SKM-1 treated with dmso at 0.1 percent for 144 hours (cell line): ENCODE measurements at regions not wholly inside any gene's neighbourhood (a gene's known extent, or its start where the extent isn't known, plus 50 kb on each side); places are given as distances from the start of the nearest gene placed in this dataset.
"Not testable (repeated sequence)": the region's sequence is repeated elsewhere in the genome, so short reads cannot be mapped to it uniquely, and the experiment has no call there.

Source experiments
- DNase-seq: peaks from one replicate; lab custom pipeline; 2025; ENCODE audit not compliant: unreplicated experiment; lab: John Stamatoyannopoulos, UW

DNA sequence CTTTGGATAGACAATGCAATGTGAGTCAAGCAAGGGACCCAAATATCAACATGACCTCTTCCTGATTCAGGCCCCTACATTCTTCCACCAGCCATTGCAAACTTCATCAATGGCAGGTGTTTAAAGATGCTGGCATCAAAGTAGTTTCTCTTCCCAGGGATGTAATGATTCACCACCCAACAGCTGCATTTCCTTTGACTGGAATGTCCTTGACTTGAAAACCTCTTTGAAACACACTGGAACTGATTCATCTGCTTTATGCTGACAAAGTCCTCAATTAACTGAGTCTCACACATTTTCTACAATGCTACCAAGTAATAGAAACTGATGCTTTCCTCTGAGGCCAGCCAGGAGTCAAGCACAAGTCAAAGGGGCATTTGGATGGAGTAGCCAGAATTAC is 385.5 kb downstream of the GBE1 start:
- no peak for DNase-seq

DNA sequence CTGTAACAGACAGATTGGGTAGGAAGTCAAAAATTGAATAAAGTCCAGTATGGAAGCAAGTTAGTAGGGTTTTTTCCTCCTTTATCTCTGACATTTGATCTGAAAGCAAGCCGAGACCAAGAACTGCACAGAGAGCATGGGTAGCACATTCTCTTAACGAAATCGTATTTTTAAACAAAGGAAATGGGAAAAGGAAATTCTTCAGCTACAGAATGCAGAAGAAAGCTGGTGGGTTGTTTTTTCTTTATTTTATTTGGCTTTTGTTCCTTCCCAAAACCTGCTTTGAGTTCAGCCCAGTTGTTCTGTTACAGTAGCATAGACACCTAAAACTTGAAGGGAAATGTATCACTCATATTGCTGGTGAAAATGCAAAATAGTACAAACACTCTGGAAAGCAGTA is 397.0 kb downstream of the GBE1 start:
- no peak for DNase-seq

DNA sequence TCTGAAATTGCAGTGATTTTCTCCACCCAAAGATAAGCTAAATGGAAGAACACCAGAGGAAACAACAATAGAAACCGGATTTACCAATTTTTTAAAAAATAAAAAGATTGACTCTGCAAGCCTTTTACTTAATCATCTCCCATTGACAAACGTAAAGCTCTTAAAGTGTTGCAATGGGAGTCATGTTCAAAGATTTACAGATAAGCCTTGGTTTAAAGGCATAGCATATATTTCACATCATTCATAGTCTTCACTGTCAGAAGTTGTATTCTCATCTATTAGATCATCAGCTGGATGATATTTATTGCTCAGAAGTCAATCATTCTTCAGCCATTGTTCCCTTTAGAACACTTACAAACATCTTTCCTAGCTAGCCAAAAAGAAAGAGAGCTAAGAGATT is 397.6 kb downstream of the GBE1 start:
- no peak for DNase-seq

DNA sequence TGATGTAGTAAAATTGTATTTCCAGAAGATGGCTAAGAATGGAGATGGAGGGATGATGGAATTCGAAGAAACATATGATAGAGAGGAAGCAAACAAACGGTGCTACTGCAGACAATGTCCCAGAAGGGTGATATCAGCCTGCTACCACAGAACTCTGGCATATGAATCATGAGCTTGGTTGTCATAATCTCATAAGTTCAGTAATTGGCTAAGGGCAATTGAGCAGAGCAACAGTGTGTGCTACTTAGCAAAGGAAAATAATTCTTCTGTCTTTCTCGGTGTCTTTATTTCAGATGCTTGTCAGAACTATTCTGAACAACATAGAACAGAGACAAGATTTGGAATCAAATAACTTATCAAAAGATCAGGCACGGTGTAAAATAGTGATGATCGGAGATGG is 407.3 kb downstream of the GBE1 start:
- no peak for DNase-seq

DNA sequence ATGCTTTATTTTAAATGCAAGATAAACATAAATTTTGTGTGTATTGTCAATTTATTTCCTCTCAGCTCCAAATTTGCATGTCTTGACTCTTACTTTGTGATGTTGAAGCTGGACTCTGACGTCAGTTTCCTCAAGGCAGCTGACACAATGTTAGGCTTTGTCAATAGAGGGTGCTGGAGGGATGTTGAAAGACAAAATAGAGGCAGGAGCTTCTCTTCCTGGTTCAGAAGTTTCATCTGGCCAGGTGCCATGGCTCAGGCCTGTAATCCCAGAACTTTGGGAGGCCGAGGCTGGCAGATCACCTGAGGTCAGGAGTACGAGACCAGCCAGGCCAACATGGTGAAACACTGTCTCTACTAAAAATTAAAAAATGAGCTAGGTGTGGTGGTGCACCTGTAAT is 408.6 kb downstream of the GBE1 start:
- no peak for DNase-seq

DNA sequence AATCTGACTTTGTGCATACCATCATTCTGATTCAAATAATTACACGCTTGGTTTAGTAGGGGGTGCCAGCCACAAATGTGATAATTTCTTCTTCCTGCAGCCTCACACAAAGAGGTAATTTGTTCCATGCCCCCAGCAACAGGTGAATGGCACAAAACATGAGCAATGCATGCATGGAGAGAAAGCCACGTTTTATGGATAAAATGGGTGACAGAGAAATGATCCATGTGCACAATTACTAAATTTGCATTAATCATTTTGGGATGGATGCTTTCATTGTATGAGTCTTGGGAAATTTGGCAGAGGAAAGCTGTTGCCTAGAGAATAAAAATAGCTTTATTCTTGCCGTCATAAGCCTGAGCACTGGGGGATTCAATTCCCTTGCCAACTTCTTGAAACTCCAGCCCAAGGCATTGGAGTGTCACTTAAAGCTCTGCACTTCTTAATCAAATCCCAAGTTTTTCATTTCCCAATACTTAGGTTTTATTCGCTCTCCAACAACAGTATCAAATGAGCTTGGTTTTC is 411.6 kb downstream of the GBE1 start:
- no peak for DNase-seq

DNA sequence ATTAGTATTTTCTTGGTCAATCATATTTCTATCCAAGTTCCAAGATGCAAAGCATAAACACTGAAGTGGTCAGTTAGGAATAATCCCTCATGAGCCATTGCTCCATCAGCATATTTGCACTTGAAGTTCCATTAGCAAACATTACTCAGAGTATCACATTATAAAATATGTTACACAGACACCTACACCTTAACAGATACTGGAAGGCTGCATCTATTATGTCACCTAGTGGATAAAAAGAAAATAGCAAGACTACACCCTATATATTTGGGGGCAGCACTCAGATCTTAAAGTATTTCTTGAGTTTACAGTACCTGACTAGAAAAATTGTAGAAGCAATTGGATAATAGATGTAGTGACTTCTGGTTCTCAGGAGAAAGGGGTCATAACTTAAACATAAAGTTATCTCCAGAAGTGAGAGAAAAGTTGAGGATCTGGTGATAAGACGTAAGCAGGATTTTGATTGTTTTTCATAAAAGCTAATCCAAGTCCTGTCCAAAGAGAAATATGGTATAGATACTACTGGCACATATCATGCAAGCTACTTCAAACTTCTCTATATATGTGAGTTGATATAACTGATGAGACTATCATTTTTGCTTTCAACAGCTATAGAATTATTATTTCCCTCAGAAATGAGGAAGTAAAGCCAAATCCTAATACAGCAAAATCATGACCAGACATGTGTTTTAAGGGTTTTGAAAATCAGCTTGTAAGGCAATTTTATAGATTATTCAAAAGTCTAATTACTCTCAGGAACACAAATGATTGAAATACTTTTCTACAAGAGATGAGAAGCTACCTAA is 422.2 kb downstream of the GBE1 start:
- no peak for DNase-seq

DNA sequence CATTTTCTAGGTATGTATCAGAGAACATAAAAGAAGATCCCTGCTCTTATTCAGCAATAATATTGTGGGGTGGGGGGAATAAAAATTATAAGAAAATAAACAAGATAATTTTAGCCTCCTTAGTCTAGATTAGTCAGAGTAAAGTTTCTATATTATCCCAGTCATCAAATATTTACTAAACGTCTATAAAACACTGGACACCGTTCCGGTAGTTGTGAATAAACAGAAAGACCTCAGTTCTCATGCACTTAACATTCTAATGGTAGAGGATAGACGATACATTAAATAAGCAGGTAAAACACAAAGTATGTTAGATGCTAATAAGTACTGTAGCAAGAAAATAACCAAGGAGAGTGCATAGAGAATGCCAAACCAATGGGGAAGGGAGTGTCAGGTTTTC is 425.0 kb downstream of the GBE1 start:
- DNase-seq = no peak

DNA sequence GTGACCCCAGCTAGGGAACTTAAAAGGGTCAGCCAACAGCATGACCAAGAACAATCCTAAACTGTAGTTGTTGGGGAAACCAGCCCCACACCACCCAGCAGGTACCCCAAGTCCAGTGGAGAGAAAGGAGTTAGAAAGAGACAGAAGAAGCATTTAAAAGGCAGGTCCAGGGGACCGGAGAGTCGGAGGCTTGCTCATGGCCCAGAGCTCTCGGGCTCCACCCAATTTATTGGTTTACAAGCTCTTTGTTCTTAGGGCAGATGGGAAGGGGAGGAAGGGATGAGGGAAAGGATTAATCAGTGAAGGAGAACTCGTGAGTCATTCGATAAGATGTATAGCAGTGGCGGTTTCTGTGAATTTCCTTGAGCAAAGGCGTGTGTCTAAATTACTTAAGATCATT is 431.6 kb downstream of the GBE1 start:
- not testable (repeated sequence) for DNase-seq

DNA sequence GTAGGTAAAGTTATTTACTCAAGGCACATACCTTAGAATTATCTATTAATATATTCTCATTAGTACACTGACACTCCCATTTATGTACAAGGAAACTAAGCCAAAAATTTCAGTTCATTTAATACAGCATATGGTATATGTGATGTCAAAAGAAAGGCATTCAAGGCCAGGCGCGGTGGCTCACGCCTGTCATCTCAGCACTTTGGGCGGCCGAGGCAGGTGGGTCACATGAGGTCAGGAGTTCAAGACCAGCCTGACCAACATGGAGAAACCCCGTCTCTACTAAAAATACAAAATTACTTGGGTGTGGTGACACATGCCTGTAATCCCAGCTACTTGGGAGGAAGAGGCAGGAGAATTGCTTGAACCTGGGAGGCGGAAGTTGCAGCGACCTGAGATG is 435.2 kb downstream of the GBE1 start:
- DNase-seq = no peak

DNA sequence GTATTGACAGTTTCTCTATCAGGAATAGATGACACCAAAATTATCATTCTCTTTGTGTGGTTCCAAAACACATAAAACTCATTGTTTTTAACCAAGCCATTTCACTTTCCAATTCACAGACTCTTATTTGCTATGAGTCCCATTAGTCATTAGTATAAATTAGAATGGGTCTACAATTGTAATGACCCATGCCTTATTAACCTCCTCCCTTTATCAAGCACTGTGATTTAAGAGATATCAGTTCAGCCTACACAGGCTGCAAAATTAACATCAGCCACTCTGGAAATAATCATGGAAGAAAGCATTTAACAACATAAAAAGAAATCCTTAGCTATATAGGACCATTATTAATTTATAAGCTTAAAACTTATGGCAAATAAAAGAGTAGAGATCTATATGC is 440.6 kb downstream of the GBE1 start:
- no peak for DNase-seq

DNA sequence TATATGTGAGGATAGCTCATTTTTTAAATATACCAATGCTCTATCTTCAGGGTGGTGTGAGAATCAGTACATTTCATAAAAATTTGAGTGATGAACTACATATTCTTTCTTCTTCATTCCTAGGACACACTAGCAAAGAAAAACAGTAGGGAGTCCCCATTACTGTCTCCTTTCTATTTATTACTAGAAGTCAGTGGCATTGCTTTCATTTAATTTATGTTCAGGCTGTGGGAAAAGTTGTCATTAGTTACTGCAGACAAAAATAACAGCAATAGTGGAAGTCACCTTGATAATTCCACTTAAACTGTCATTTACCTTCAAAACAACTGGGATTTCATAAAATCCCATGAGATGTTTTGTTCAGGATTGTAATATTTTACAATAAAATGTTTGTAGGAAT is 446.4 kb downstream of the GBE1 start:
- no peak for DNase-seq

DNA sequence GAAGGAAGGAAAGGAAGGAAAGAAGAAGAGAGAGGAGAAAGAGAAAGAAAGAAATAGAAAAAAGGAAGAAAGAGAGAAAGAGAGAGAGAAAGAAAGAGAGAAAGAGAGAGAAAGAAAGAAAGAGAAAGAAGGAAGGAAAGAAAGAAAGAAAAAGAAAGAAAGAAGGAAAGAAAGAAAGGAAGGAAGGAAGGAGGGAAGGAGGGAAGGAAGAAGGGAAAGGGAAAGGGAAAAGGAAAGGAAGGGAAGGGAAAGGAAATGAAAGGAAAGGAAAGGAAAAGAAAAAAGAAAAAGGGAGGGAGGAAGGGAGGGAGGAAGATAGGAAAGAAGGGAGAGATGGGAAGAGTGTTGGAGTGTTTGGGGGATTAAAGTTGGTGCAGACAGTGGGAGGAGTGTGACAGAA is 450.1 kb downstream of the GBE1 start:
- no peak for DNase-seq

DNA sequence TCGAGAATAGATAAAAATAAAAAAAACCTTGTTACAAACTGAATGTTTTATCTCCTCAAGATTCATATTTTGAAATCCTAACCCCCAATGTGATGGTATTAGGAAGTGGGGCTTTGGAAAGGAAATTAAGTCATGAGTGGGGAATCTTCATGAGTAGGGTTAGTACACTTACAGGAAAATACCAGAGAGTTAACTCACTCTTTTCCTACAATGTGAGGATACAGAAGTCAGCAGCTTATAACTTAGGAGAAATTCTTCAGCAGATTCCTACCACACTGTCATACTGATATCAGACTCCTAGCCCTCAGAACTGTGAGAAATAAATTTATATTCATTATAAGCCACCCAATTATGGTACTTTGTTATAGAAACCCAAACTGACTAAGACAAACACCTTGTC is 453.1 kb downstream of the GBE1 start:
- no peak for DNase-seq

DNA sequence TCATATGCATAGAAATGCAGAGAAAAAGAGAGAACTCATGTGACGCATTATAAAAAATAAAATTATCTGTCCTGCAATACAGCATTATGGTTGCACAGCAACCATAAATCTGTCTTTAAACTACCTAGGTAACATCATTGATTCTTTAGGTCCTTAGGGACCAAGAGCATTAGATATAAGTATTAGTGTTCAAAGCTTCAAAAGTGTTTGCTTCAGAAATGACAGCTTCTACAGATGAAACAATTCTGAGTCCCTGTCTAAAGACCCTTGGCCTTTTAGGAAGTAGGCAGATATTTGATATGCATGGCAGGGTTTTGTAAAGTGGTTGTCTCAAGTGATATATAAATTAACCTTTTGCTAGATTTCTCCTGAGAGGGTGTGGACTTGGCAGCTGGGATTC is 454.2 kb downstream of the GBE1 start:
- no peak for DNase-seq

DNA sequence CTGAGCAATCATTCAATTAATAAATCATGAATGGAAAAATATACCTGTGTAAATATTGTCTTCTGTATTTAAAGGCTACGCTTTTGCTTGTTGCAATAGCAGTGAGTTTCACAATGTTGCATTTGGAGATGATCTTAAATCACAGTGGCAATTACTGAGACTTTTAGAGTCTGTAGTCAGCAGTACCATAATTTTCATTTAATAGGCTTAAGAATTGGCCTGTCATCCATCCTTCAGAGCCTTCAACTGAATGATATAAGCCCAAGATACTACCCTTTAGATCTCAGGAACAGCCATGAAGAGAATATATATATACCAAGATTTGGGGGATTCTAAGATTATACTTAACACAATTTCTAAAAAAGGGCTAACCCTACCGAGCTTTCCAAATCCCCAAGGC is 458.1 kb downstream of the GBE1 start:
- no peak for DNase-seq

DNA sequence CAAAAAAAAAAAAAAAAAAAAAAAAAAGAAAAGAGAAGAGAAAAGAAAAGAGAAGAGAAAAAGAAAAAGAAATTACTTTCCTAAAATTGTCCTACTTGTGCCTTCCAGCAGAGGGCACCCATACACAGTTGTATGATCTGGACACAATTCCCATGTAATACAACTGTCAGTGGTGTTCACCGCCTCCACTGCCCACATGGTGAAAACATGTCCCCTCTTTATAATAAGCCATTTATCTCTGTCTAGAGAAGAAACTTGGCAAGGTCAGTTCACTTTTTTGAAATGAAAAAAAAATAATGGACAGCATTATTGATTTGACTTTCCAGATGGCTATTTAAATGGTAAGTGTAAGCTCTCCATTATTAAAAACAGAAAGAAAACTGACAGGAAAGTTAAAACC is 459.4 kb downstream of the GBE1 start:
- DNase-seq = peak; percentile 9

DNA sequence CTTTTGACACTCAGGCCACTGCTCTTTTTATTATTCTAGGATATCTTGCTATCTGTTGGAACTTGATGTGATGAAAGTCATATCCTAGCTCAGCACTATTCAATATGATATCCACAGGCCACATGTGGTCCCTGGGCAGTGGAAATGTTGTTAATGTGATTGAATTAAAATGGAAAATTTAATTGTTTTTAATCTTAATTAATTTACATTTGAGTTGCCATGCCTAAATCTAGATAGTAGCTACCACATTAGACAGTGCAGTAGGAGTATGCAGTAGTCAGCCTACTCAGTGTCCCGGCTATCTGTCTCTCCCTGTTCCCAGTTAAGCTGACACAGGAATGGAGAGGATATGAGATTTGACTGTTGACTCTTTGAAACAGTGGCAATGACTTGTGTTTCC is 460.2 kb downstream of the GBE1 start:
- no peak for DNase-seq

DNA sequence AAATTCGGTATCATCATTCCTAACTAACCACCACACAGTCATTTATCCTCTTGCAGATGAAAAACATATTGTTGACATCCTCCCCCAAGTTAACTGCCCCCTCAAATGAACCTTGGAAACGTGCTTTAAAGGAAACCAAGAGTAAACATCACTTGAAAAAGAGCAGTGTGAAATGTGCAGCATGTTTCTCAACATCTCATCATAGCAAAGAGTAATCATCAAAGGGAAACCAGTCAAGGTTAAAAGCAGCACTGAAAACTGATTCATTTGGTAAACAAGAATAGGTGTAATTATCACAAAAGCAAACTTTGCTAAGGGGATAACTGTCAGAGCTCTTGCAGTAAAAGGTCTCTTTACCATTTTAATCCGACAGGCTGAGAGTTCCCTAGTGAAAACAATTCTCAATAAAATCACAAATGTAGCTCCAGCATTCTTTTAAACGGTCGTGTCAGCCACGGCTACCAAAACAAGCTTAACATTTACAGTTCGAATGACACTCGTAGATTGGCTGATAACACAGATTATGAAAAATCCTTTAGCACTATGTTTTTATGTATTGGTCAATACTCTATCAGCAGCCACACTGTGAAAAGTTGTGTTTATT is 461.0 kb downstream of the GBE1 start:
- DNase-seq = no peak

DNA sequence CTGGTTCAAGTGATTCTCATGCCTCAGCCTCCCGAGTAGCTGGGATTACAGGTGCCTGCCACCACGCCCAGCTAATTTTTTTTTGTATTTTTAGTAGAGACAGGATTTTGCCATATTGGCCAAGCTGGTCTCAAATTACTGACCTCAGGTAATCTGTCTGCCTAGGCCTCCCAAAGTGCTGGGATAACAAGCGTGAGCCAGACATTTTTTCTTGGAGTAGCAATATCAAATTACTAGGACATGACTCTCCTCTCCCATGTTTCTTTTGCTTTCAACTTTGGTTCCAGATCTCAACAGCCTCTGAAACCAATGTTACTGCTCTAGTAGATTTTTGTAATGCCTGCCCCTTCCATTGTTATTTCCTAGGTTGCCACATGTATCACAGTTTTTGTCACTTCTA is 462.0 kb downstream of the GBE1 start:
- DNase-seq = no peak

DNA sequence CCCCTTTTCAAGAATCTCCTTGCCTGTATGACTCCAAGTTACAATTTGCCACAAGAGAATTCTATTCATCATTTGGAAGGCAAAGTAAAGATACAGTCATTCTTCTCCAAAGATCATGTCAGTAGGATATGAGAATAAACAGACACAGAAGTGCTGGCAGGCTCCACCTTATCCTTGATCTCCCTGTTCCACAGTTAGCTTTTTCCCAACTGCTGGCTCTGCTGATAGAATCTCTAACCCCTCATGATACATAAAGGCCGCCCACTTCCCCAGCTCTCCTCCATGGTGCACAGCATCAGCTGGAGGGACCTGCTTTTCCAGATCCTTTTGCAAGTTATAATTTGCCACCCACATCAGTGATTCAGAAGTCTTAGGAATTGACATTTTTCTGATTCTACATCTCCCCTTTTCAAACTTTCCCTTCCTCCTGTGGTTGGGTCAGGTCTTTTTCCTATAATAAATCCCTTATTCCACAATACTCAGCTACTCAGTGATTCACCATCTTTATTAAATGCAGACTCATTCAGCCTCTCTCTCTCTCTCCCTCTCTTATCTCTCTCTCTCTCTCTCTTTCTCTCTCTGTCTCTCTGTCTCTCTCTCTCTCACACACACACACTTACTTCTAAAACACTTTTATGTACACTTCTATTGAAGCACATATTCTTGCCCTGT is 465.4 kb downstream of the GBE1 start:
- DNase-seq = no peak

DNA sequence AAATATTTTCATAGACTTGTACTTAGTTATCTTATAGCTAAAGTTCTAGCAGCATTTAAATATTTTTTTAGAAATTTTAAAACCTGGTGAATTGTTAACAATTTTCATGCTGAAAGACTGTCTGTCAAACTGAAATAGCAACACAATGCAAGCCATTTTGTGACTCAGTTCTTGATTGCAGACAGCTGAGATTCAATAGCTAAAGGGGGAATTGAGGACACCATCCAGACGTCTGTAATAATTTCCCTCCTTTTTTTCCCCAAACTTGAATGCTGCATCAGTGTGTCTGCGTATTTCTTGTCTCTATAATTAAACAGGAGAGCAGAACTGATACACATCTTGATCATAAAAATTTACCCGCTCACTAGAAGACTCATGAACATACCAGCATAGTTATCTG is 468.3 kb downstream of the GBE1 start:
- no peak for DNase-seq
